ENCODE measurements at regions not wholly inside any gene's neighbourhood (a gene's known extent, or its start where the extent isn't known, plus 50 kb on each side); places are given as distances from the start of the nearest gene placed in this dataset.
"Not testable (repeated sequence)": the region's sequence is repeated elsewhere in the genome, so short reads cannot be mapped to it uniquely, and the experiment has no call there.

DNA sequence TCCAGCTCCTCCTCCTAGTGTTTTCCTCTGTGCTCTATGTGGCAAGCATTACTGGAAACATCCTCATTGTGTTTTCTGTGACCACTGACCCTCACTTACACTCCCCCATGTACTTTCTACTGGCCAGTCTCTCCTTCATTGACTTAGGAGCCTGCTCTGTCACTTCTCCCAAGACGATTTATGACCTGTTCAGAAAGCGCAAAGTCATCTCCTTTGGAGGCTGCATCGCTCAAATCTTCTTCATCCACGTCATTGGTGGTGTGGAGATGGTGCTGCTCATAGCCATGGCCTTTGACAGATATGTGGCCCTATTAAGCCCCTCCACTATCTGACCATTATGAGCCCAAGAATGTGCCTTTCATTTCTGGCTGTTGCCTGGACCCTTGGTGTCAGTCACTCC lies 64.0 kb downstream of the OR4F15 start:
- TF ChIP-seq, protein P1, sequence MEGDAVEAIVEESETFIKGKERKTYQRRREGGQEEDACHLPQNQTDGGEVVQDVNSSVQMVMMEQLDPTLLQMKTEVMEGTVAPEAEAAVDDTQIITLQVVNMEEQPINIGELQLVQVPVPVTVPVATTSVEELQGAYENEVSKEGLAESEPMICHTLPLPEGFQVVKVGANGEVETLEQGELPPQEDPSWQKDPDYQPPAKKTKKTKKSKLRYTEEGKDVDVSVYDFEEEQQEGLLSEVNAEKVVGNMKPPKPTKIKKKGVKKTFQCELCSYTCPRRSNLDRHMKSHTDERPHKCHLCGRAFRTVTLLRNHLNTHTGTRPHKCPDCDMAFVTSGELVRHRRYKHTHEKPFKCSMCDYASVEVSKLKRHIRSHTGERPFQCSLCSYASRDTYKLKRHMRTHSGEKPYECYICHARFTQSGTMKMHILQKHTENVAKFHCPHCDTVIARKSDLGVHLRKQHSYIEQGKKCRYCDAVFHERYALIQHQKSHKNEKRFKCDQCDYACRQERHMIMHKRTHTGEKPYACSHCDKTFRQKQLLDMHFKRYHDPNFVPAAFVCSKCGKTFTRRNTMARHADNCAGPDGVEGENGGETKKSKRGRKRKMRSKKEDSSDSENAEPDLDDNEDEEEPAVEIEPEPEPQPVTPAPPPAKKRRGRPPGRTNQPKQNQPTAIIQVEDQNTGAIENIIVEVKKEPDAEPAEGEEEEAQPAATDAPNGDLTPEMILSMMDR (IDR thresholded peaks at IDR 0.05): not testable (repeated sequence)
- TF ChIP-seq POLR2A, POLR2AphosphoS5 (IDR thresholded peaks at IDR 0.05): not testable (repeated sequence)
